GM06990 (cell line): ENCODE measurements at regions not wholly inside any gene's neighbourhood (a gene's known extent, or its start where the extent isn't known, plus 50 kb on each side); places are given as distances from the start of the nearest gene placed in this dataset.
"Not testable (repeated sequence)": the region's sequence is repeated elsewhere in the genome, so short reads cannot be mapped to it uniquely, and the experiment has no call there.

ENCODE experiments used
- DNase-seq: peaks from one replicate; pipeline ENCODE4 v3.0.0-alpha.2; 2011; ENCODE audit not compliant: insufficient read length; ENCODE audit errors: extremely low read depth
- H3K27me3 ChIP-seq: replicated peaks from 2 replicates; pipeline ENCODE4 v1.6.0; 2011; ENCODE audit warnings: low read length; ENCODE audit not compliant: control insufficient read depth, insufficient read depth
- H3K36me3 ChIP-seq: 2 replicates; pipeline ENCODE4 v1.5.1; 2011; ENCODE audit warnings: low read length; ENCODE audit not compliant: control insufficient read depth, insufficient read depth
- H3K4me3 ChIP-seq: replicated peaks from 2 replicates; pipeline ENCODE4 v1.5.1; 2011; ENCODE audit warnings: low read depth, mild to moderate bottlenecking, control low read depth, low read length
- CTCF ChIP-seq: IDR thresholded peaks from 2 replicates; pipeline ENCODE4 v1.5.1; 2011; ENCODE audit warnings: low read length, control low read depth, mild to moderate bottlenecking, inconsistent platforms; ENCODE audit not compliant: insufficient read depth, poor library complexity, severe bottlenecking

GRCh38 chr9:1554081-1555035, 460.8 kb upstream of the SMARCA2 start:
- Histone ChIP-seq H3K36me3 (no peaks in the 10 kb centered on the region), H3K4me3 (no peak overlapping the region), H3K27me3 (no peaks in the 10 kb centered on the region)
- DNase-seq: no peak
- TF ChIP-seq CTCF: no peak

GRCh38 chr9:1558666-1559065, 456.5 kb upstream of the SMARCA2 start:
- DNase-seq, H3K36me3 ChIP-seq, H3K4me3 ChIP-seq, H3K27me3 ChIP-seq: not testable (repeated sequence)

- no peaks in the 10 kb centered on the region for H3K27me3 ChIP-seq
- no peak overlapping the region for H3K4me3 ChIP-seq
- no peak for DNase-seq
- H3K36me3 ChIP-seq: no peaks in the 10 kb centered on the region
- TF ChIP-seq CTCF: no peak
Observed at GRCh38 chr9:1575939-1576338, 439.2 kb upstream of the SMARCA2 start.

GRCh38 chr9:1580215-1580614, 434.9 kb upstream of the SMARCA2 start:
- H3K4me3 ChIP-seq: no peak overlapping the region
- no peaks in the 10 kb centered on the region for H3K36me3 ChIP-seq
- no peak for TF ChIP-seq CTCF
- no peak for DNase-seq
- H3K27me3 ChIP-seq: no peaks in the 10 kb centered on the region

GRCh38 chr9:1581926-1582325, 433.2 kb upstream of the SMARCA2 start:
- DNase-seq: no peak
- Histone ChIP-seq H3K27me3 (no peaks in the 10 kb centered on the region), H3K4me3 (no peak overlapping the region), H3K36me3 (no peaks in the 10 kb centered on the region)
- no peak for TF ChIP-seq CTCF

GRCh38 chr9:1591310-1591709, 423.8 kb upstream of the SMARCA2 start:
- TF ChIP-seq CTCF: no peak
- Histone ChIP-seq H3K36me3 (no peaks in the 10 kb centered on the region), H3K4me3 (no peak overlapping the region), H3K27me3 (no peaks in the 10 kb centered on the region)
- no peak for DNase-seq
